Endothelial cell of umbilical vein (primary cell): ENCODE measurements at regions not wholly inside any gene's neighbourhood (a gene's known extent, or its start where the extent isn't known, plus 50 kb on each side); places are given as distances from the start of the nearest gene placed in this dataset.

Experiments
- BruUV-seq: library from RNA; stranded (reverse); fragments of 400-500 nt; replicated peaks from 2 replicates; lab custom pipeline; 2021; lab: Mats Ljungman, UMichigan
- CTCF ChIA-PET: fragments of 300-600, 350-600 bp; sonication (Branson Sonifier 250); formaldehyde crosslinking; loops from one replicate; lab custom pipeline; 2021; ENCODE audit warnings: antibody characterized with exemption, inconsistent platforms; lab: Charles Lee
- POLR2A ChIA-PET: fragments of 300-600, 350-600 bp; sonication (Branson Sonifier 250); formaldehyde crosslinking; loops from one replicate; lab custom pipeline; 2021; ENCODE audit warnings: antibody characterized with exemption, inconsistent platforms; lab: Charles Lee
- DNase-seq: peaks from one replicate; pipeline ENCODE4 v3.0.0-alpha.2; 2011; ENCODE audit warnings: low read depth, low spot score
- FAIRE-seq: peaks from 2 replicates; lab custom pipeline; 2011; peaks lifted over from hg19 to GRCh38; lab: Jason Lieb, UNC
- H2AFZ ChIP-seq: 2 replicates; pipeline ENCODE4 v1.6.0; 2012; ENCODE audit warnings: low read depth, low read length, control low read depth, inconsistent platforms
- H3K27ac ChIP-seq: 2 replicates; pipeline ENCODE4 v1.5.1; 2011; ENCODE audit warnings: low read depth, mild to moderate bottlenecking, control low read depth, low read length, moderate library complexity; ENCODE audit not compliant: insufficient read depth
- H3K27me3 ChIP-seq, 2 experiments: 2 replicates each; pipeline versions ENCODE4 v1.6.0 to v1.6.1; 2011; ENCODE audit warnings: low read length in 2 of 2, mixed read lengths in 1 of 2; ENCODE audit not compliant: control insufficient read depth in 2 of 2, insufficient read depth in 2 of 2
- H3K36me3 ChIP-seq, 2 experiments: 2 replicates in 1 of 2; 3 replicates in 1 of 2; pipeline ENCODE4 v1.5.1; 2011; ENCODE audit warnings: low read length in 2 of 2, mild to moderate bottlenecking in 1 of 2, moderate library complexity in 1 of 2; ENCODE audit not compliant: control insufficient read depth in 2 of 2, insufficient read depth in 2 of 2; ENCODE audit errors: extremely low read depth in 1 of 2
- H3K4me1 ChIP-seq: 3 replicates; pipeline ENCODE4 v1.5.1; 2011; ENCODE audit warnings: mild to moderate bottlenecking, low read length; ENCODE audit not compliant: control insufficient read depth, insufficient read depth; ENCODE audit errors: extremely low read depth
- H3K4me2 ChIP-seq: 2 replicates; pipeline ENCODE4 v1.6.1; 2011; ENCODE audit warnings: low read length, control low read depth, mixed read lengths; ENCODE audit not compliant: insufficient read depth
- H3K4me3 ChIP-seq, 3 experiments: fragments of 200-600 bp in 1 of 3; sonication (generic), shearing (Covaris generic) in 1 of 3; replicated peaks in 1 of 3; 2 replicates each; pipeline ENCODE4 v1.5.1; 2011 to 2016; ENCODE audit warnings: control low read depth in 3 of 3, low read length in 3 of 3, mild to moderate bottlenecking in 2 of 3, inconsistent platforms in 1 of 3, low read depth in 1 of 3, moderate library complexity in 1 of 3; ENCODE audit not compliant: insufficient read depth in 1 of 3
- H3K79me2 ChIP-seq: 2 replicates; pipeline ENCODE4 v1.6.0; 2012; ENCODE audit warnings: low read length, inconsistent platforms; ENCODE audit not compliant: control insufficient read depth, insufficient read depth
- H3K9ac ChIP-seq: replicated peaks from 2 replicates; pipeline ENCODE3; 2011; ENCODE audit warnings: low read length, control low read depth; ENCODE audit not compliant: insufficient read depth; ENCODE audit errors: extremely low read depth
- H3K9me1 ChIP-seq: replicated peaks from 3 replicates; pipeline ENCODE4 v1.6.0; 2011; ENCODE audit warnings: mild to moderate bottlenecking, low read length; ENCODE audit not compliant: control insufficient read depth, insufficient read depth; ENCODE audit errors: extremely low read depth
- H3K9me3 ChIP-seq: replicated peaks from 2 replicates; pipeline ENCODE4 v1.5.1; 2012; ENCODE audit warnings: low read length, inconsistent platforms; ENCODE audit not compliant: control insufficient read depth, insufficient read depth
- H4K20me1 ChIP-seq: replicated peaks from 2 replicates; pipeline ENCODE3; 2011; ENCODE audit warnings: mild to moderate bottlenecking, low read length; ENCODE audit not compliant: control insufficient read depth, insufficient read depth; ENCODE audit errors: extremely low read depth
- EZH2 ChIP-seq: IDR thresholded peaks from 2 replicates; pipeline ENCODE4 v1.6.1; 2012; ENCODE audit warnings: borderline replicate concordance, low read depth, mild to moderate bottlenecking, moderate library complexity, low read length, inconsistent platforms; ENCODE audit not compliant: severe bottlenecking
- FOS ChIP-seq: IDR thresholded peaks from 2 replicates; pipeline ENCODE4 v1.6.1; 2011; ENCODE audit warnings: mild to moderate bottlenecking, low read length, moderate library complexity, borderline replicate concordance; ENCODE audit not compliant: insufficient read depth
- GATA2 ChIP-seq: IDR thresholded peaks from 2 replicates; pipeline ENCODE4 v1.7.0; 2011; ENCODE audit warnings: low read depth, mild to moderate bottlenecking, moderate library complexity, mixed read lengths, low read length; ENCODE audit not compliant: insufficient read length, insufficient read depth
- JUN ChIP-seq: IDR thresholded peaks from 2 replicates; pipeline ENCODE4 v1.6.1; 2011; ENCODE audit warnings: borderline replicate concordance, low read depth; ENCODE audit not compliant: insufficient read length, insufficient read depth
- MYC ChIP-seq: IDR thresholded peaks from one replicate; pipeline ENCODE4 v1.6.1; 2011; ENCODE audit warnings: mild to moderate bottlenecking, low read depth, low read length
- POLR2A ChIP-seq: IDR thresholded peaks from 2 replicates; pipeline ENCODE4 v1.6.1; 2012; ENCODE audit warnings: low read depth, mild to moderate bottlenecking, control low read depth, low read length
- POLR2AphosphoS5 ChIP-seq: IDR thresholded peaks from 2 replicates; pipeline ENCODE4 v1.6.1; 2012; ENCODE audit warnings: low read depth, mild to moderate bottlenecking, control low read depth, low read length, moderate library complexity; ENCODE audit not compliant: insufficient read depth
- dilution Hi-C: fragments of 300-500 bp; cut with MboI; formaldehyde crosslinking; loops from one replicate; pipeline ENCODE4 v1.15.0; 2019; ENCODE audit warnings: low sequenced_read_pairs; ENCODE audit not compliant: extremely low pct_ligation_motif_present
- intact Hi-C: fragments of 100-400 bp; cut with micrococcal nuclease; formaldehyde crosslinking; loops from one replicate; pipeline ENCODE4 v1.10.0; 2022
- TF ChIP-seq, protein P1 (sequence below), 2 donors: IDR thresholded peaks; 1 replicate in 1 of 2; 2 replicates in 1 of 2; pipeline ENCODE4 v1.5.1; 2011; ENCODE audit warnings: low read length in 2 of 2, mild to moderate bottlenecking in 2 of 2, moderate library complexity in 2 of 2, control low read depth in 1 of 2, inconsistent platforms in 1 of 2, low read depth in 1 of 2; ENCODE audit not compliant: insufficient read depth in 1 of 2; ENCODE audit errors: extremely low read depth in 1 of 2

DNA sequence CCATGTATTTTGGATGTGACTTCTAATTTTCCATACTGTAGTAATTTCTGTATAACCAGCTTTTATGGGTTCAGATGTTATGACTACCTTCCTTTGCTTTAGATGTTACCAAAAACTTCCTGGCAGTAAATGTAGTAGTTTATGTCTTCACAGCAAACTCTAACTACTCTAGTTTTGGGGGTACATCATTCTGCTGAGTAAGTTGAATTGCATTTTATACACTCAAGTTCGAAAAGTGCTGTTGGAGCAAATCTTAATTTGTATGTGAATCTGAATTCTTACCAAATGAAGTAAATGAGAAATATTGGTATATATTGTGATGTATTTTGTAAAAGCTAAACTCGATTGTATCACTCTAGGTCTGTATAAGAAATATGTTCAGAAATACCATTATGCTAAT, 728.3 kb upstream of the CDH8 start:
- Histone ChIP-seq H3K9me1 (no peaks in the 10 kb centered on the region), H3K4me2 (no peak overlapping the region), H3K9me3 (peaks cover 2% of the 10 kb centered on the region), H3K79me2 (no peaks in the 10 kb centered on the region), H3K27me3 (no peaks in the 10 kb centered on the region), H3K27ac (no peak overlapping the region), H3K4me3 (no peak overlapping the region), H3K9ac (no peak overlapping the region), H3K36me3 (no peaks in the 10 kb centered on the region), H3K4me1 (no peaks in the 10 kb centered on the region), H2AFZ (no peak overlapping the region), H4K20me1 (no peaks in the 10 kb centered on the region)
- dilution Hi-C loops (no loop called here), intact Hi-C loops (no loop called here)
- DNase-seq (no peak), FAIRE-seq (no peak)
- POLR2A ChIA-PET, result no interaction called here
- TF ChIP-seq FOS (no peak), JUN (no peak), GATA2 (no peak), POLR2A (no peak)
- TF ChIP-seq, protein P1, sequence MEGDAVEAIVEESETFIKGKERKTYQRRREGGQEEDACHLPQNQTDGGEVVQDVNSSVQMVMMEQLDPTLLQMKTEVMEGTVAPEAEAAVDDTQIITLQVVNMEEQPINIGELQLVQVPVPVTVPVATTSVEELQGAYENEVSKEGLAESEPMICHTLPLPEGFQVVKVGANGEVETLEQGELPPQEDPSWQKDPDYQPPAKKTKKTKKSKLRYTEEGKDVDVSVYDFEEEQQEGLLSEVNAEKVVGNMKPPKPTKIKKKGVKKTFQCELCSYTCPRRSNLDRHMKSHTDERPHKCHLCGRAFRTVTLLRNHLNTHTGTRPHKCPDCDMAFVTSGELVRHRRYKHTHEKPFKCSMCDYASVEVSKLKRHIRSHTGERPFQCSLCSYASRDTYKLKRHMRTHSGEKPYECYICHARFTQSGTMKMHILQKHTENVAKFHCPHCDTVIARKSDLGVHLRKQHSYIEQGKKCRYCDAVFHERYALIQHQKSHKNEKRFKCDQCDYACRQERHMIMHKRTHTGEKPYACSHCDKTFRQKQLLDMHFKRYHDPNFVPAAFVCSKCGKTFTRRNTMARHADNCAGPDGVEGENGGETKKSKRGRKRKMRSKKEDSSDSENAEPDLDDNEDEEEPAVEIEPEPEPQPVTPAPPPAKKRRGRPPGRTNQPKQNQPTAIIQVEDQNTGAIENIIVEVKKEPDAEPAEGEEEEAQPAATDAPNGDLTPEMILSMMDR (IDR thresholded peaks at IDR 0.05; ENCODE audit: extremely low read depth in 1 of 2, insufficient read depth in 1 of 2, low read depth in 1 of 2, low read length in 2 of 2), result no peak
- no TSS peak for BruUV-seq
- CTCF ChIA-PET, result no interaction called here

DNA sequence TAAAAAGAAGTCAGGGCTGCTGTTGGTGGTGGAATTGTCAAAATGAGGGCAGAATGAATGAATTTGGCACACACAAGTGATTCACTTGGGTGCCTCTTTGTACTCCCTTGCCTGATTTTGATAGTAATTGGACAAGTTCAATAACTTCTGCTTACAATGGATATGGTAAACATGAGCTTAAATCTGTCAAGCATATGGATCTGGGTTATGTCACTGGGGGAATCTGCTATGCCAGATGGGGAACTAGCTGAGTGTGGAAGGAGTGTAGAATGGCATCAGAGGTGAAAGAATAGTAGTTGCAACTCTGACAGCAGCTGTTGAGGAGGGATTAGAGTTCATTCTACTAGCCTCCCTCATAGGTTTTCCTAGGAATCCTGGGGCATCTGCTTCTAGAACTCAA, 724.2 kb upstream of the CDH8 start:
- Histone ChIP-seq H2AFZ (no peak overlapping the region), H3K4me1 (no peaks in the 10 kb centered on the region), H4K20me1 (no peaks in the 10 kb centered on the region), H3K4me2 (no peak overlapping the region), H3K9me1 (no peaks in the 10 kb centered on the region), H3K9ac (no peak overlapping the region), H3K9me3 (no peaks in the 10 kb centered on the region), H3K4me3 (no peak overlapping the region), H3K79me2 (no peaks in the 10 kb centered on the region), H3K27ac (no peak overlapping the region), H3K27me3 (no peaks in the 10 kb centered on the region), H3K36me3 (no peaks in the 10 kb centered on the region)
- dilution Hi-C loops (no loop called here), intact Hi-C loops (no loop called here)
- ChIA-PET CTCF (no interaction called here), POLR2A (no interaction called here)
- TF ChIP-seq POLR2AphosphoS5, result no peak
- TF ChIP-seq MYC, result no peak
- no peak for TF ChIP-seq FOS
- TF ChIP-seq, protein P1 (IDR thresholded peaks at IDR 0.05; ENCODE audit: extremely low read depth in 1 of 2, insufficient read depth in 1 of 2, low read depth in 1 of 2, low read length in 2 of 2), result no peak
- TF ChIP-seq EZH2, result no peak
- no peak for TF ChIP-seq POLR2A
- DNase-seq, result no peak
- no TSS peak for BruUV-seq
- no peak for FAIRE-seq
